Activated T-cell treated with anti-CD3 and anti-CD28 coated beads, Interleukin-2, amount 50 U/mL, for 24 hours (primary cell): ENCODE measurements at regions not wholly inside any gene's neighbourhood (a gene's known extent, or its start where the extent isn't known, plus 50 kb on each side); places are given as distances from the start of the nearest gene placed in this dataset.

Experiments used
- DNase-seq: peaks from one replicate; pipeline ENCODE4 v3.0.0-alpha.2; 2020
- H3K27ac Mint-ChIP-seq: 2 replicates; pipeline ENCODE4 v1.8.0; 2020; ENCODE audit warnings: mild to moderate bottlenecking, mixed read lengths
- H3K27me3 Mint-ChIP-seq: 2 replicates; pipeline ENCODE4 v1.8.0; 2020; ENCODE audit warnings: mixed read lengths
- H3K36me3 Mint-ChIP-seq: 2 replicates; pipeline ENCODE4 v1.8.0; 2020; ENCODE audit warnings: low read depth, mixed read lengths
- H3K4me1 Mint-ChIP-seq: 2 replicates; pipeline ENCODE4 v1.8.0; 2020; ENCODE audit warnings: low read depth, mixed read lengths
- H3K4me3 Mint-ChIP-seq: 2 replicates; pipeline ENCODE4 v1.8.0; 2020; ENCODE audit warnings: mild to moderate bottlenecking, moderate library complexity, mixed read lengths
- H3K9me3 Mint-ChIP-seq: 2 replicates; pipeline ENCODE4 v1.8.0; 2020; ENCODE audit warnings: mixed read lengths

- Mint-ChIP-seq H3K27ac (no peak overlapping the region), H3K4me3 (no peak overlapping the region), H3K36me3 (no peaks in the 10 kb centered on the region), H3K9me3 (peaks cover 23% of the 10 kb centered on the region), H3K4me1 (peaks cover 1% of the 10 kb centered on the region), H3K27me3 (no peaks in the 10 kb centered on the region)
- no peak for DNase-seq
Observed at GRCh38 chr1:172912765-172913260, 137.9 kb downstream of the TNFSF18 start.

- Mint-ChIP-seq H3K4me3 (no peak overlapping the region), H3K4me1 (no peaks in the 10 kb centered on the region), H3K27ac (no peak overlapping the region), H3K36me3 (no peaks in the 10 kb centered on the region), H3K27me3 (no peaks in the 10 kb centered on the region), H3K9me3 (peaks cover 12% of the 10 kb centered on the region)
- DNase-seq = no peak
Observed at GRCh38 chr1:172914501-172915144, 136.1 kb downstream of the TNFSF18 start.

GRCh38 chr1:172915271-172915670, 135.5 kb downstream of the TNFSF18 start:
- H3K4me1 Mint-ChIP-seq = no peaks in the 10 kb centered on the region
- DNase-seq = no peak
- H3K4me3 Mint-ChIP-seq = no peak overlapping the region
- no peaks in the 10 kb centered on the region for H3K36me3 Mint-ChIP-seq
- H3K27ac Mint-ChIP-seq = no peak overlapping the region
- H3K27me3 Mint-ChIP-seq = no peaks in the 10 kb centered on the region
- H3K9me3 Mint-ChIP-seq = peaks cover 12% of the 10 kb centered on the region

DNA sequence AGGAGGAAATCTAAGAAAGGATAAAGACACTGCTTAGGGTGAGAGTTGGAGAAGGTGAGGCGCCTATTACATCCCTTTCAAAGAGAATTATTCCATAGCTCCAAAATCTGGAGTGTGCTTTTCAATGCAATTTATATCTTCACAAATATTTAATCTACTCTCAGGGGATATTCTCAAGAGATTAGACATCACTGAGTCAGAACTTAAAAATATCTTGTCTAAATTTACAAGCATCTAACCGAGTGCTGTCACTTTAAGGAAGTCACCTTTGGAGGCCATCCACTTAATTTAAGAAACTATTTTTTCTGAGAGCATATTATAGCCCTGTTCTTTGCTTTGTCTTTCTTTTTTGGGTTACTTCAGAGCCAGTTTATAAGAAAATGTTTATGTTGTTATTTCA, 134.6 kb downstream of the TNFSF18 start:
- no peaks in the 10 kb centered on the region for H3K4me1 Mint-ChIP-seq
- H3K27me3 Mint-ChIP-seq = no peaks in the 10 kb centered on the region
- no peaks in the 10 kb centered on the region for H3K36me3 Mint-ChIP-seq
- DNase-seq = no peak
- no peak overlapping the region for H3K4me3 Mint-ChIP-seq
- H3K27ac Mint-ChIP-seq = no peak overlapping the region
- peaks cover 12% of the 10 kb centered on the region for H3K9me3 Mint-ChIP-seq

GRCh38 chr1:172917972-172918371, 132.8 kb downstream of the TNFSF18 start:
- Mint-ChIP-seq H3K4me3 (no peak overlapping the region), H3K27me3 (no peaks in the 10 kb centered on the region), H3K36me3 (no peaks in the 10 kb centered on the region), H3K9me3 (peaks cover 6% of the 10 kb centered on the region), H3K4me1 (no peaks in the 10 kb centered on the region), H3K27ac (no peak overlapping the region)
- no peak for DNase-seq

DNA sequence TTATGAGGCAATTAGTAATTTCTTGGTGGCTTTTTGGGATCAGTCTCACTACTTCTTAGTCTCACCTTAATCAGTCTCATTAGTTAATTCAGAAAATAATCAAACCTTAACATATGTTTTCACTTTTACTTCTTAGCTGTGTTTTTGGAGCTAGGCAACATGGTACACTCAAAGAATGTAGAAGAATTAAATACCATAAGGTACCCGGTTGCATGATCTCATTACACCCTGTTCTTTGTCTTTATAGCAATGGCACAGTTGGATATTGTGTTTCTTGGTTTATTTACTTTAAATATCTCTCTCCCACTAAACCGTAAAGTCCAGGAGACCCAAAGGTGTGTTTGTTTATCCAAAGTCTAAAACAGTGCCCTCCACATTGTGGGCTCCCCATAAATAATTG, 132.3 kb downstream of the TNFSF18 start:
- Mint-ChIP-seq H3K36me3 (no peaks in the 10 kb centered on the region), H3K4me3 (no peak overlapping the region), H3K27ac (no peak overlapping the region), H3K4me1 (no peaks in the 10 kb centered on the region), H3K27me3 (no peaks in the 10 kb centered on the region), H3K9me3 (peaks cover 2% of the 10 kb centered on the region)
- no peak for DNase-seq

DNA sequence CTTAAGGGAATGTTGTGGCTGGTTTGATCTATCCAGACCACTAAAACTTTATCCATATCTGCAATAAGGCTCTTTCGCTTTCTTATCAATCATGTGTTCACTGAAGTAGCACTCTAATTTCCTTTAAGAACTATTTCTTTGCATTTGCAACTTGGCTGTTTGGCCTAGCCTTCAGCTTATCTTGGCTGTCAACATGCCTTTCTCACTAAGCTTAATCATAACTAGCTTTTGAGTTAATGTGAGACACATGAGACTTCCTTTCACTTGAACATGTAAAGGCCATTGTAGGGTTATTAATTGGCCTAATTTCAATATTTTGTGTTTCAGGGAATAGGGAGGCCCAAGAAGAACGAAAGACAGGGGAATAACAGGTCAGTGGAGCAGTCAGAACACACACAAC, 124.7 kb downstream of the TNFSF18 start:
- no peaks in the 10 kb centered on the region for H3K4me1 Mint-ChIP-seq
- no peak overlapping the region for H3K27ac Mint-ChIP-seq
- H3K4me3 Mint-ChIP-seq = no peak overlapping the region
- DNase-seq = no peak
- no peaks in the 10 kb centered on the region for H3K9me3 Mint-ChIP-seq
- H3K36me3 Mint-ChIP-seq = no peaks in the 10 kb centered on the region
- no peaks in the 10 kb centered on the region for H3K27me3 Mint-ChIP-seq

GRCh38 chr1:172928412-172928811, 122.3 kb downstream of the TNFSF18 start:
- Mint-ChIP-seq H3K9me3 (no peaks in the 10 kb centered on the region), H3K27ac (no peak overlapping the region), H3K36me3 (no peaks in the 10 kb centered on the region), H3K27me3 (no peaks in the 10 kb centered on the region), H3K4me1 (peaks cover 7% of the 10 kb centered on the region), H3K4me3 (no peak overlapping the region)
- no peak for DNase-seq

DNA sequence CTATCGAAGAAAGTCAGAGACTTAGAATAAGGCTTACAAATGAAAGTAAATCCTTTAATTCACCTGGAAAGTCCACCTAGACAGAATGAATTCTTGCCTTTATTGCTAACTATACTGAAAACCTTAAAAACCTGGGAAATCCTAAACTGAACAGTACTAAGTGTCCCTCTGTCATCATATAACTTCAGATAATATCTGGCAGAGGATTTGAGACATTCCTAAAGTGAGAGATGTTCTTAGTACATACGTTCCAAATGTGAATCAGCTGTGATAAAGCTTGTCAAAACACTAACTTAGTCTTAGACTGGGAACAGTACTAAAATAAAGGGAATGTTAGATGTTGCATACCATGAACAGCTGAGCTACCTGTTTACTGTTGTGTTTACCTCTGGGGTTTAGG, 121.7 kb downstream of the TNFSF18 start:
- no peaks in the 10 kb centered on the region for H3K9me3 Mint-ChIP-seq
- H3K27me3 Mint-ChIP-seq = no peaks in the 10 kb centered on the region
- H3K27ac Mint-ChIP-seq = no peak overlapping the region
- DNase-seq = no peak
- peaks cover 11% of the 10 kb centered on the region for H3K4me1 Mint-ChIP-seq
- no peaks in the 10 kb centered on the region for H3K36me3 Mint-ChIP-seq
- no peak overlapping the region for H3K4me3 Mint-ChIP-seq

DNA sequence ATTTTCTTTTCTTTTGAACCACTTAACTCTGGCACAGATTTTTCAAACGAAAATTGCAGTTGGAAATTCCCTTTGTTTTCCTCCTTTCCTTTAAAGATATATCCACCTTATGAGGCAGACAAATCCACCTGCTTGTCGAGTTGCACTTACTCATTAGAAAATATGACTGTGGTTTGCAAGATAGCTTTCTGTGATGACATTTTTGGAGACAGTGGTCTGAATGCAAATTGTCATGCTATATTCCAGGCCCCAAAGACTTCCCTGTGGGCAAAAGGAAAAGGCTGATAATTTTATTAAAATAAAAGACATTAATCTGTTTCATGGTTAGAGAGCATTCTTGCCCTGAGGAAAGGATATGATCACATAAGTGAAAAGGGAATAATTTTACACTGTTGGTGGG, 120.6 kb downstream of the TNFSF18 start:
- no peaks in the 10 kb centered on the region for H3K9me3 Mint-ChIP-seq
- H3K4me1 Mint-ChIP-seq = peaks cover 19% of the 10 kb centered on the region
- no peak overlapping the region for H3K4me3 Mint-ChIP-seq
- H3K36me3 Mint-ChIP-seq = no peaks in the 10 kb centered on the region
- DNase-seq = no peak
- H3K27me3 Mint-ChIP-seq = no peaks in the 10 kb centered on the region
- H3K27ac Mint-ChIP-seq = no peak overlapping the region

GRCh38 chr1:172931340-172931739, 119.4 kb downstream of the TNFSF18 start:
- no peaks in the 10 kb centered on the region for H3K36me3 Mint-ChIP-seq
- no peak overlapping the region for H3K27ac Mint-ChIP-seq

GRCh38 chr1:172931761-172932160, 119.0 kb downstream of the TNFSF18 start:
- no peak overlapping the region for H3K27ac Mint-ChIP-seq
- H3K4me3 Mint-ChIP-seq = no peak overlapping the region
- peaks cover 19% of the 10 kb centered on the region for H3K4me1 Mint-ChIP-seq
- DNase-seq = no peak
- no peaks in the 10 kb centered on the region for H3K36me3 Mint-ChIP-seq
- no peaks in the 10 kb centered on the region for H3K9me3 Mint-ChIP-seq
- no peaks in the 10 kb centered on the region for H3K27me3 Mint-ChIP-seq

More at GRCh38 chr1:172931340-172931739, 119.4 kb downstream of the TNFSF18 start:
- no peaks in the 10 kb centered on the region for H3K27me3 Mint-ChIP-seq
- H3K9me3 Mint-ChIP-seq = no peaks in the 10 kb centered on the region
- peaks cover 19% of the 10 kb centered on the region for H3K4me1 Mint-ChIP-seq
- H3K4me3 Mint-ChIP-seq = no peak overlapping the region
- no peak for DNase-seq

DNA sequence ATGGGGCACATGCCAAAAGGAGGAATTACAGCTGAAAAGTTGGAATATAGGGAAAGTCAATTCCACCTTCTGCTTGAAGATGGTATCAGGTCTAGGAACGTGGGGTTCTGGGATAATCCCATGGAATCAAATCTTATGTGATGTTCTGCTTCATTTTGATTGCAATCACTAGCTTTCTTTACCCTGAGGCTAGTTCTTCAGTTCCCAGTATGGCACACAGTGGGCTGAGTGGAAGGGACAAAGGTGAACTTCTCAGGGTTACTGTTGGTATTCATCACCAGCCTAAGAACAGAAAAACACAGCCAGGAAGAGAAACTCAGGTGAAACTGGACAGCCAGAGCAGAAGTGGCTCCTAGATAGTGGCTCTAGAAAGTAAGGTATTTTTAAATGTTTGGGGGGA, 117.8 kb downstream of the TNFSF18 start:
- Mint-ChIP-seq H3K36me3 (no peaks in the 10 kb centered on the region), H3K4me1 (peaks cover 19% of the 10 kb centered on the region), H3K9me3 (no peaks in the 10 kb centered on the region), H3K27ac (no peak overlapping the region), H3K4me3 (no peak overlapping the region), H3K27me3 (no peaks in the 10 kb centered on the region)
- no peak for DNase-seq

- Mint-ChIP-seq H3K4me1 (peaks cover 19% of the 10 kb centered on the region), H3K36me3 (no peaks in the 10 kb centered on the region), H3K27me3 (no peaks in the 10 kb centered on the region), H3K27ac (peak overlapping the region; percentile 77), H3K9me3 (no peaks in the 10 kb centered on the region), H3K4me3 (no peak overlapping the region)
- no peak for DNase-seq
Observed at GRCh38 chr1:172934417-172934762, 116.4 kb downstream of the TNFSF18 start.

DNA sequence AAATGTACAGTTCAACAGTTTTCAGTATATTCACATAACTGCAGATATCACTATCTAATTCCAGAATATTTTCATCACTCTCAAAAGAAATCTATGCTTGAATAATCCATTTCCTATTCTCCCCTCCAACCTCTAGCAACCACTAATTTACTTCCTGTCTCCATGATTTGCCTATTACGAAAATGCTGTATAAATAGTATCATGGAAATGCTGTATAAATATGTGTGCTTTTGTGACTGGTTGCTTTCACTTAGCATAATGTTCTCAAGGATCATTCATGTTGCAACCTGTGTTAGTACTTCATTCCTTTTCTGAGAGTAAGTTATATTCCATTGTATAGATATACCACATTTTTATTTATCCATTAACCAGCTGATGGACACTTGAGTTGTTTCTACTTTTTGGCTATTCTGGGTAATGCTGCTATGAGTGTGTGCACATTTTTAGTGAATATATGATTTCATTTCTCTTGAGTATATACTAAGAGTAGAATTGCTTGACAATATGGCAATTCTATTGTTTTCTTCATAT, 115.6 kb downstream of the TNFSF18 start:
- DNase-seq = no peak
- Mint-ChIP-seq H3K4me3 (no peak overlapping the region), H3K27ac (no peak overlapping the region), H3K4me1 (peaks cover 19% of the 10 kb centered on the region), H3K36me3 (no peaks in the 10 kb centered on the region), H3K9me3 (no peaks in the 10 kb centered on the region), H3K27me3 (no peaks in the 10 kb centered on the region)
